ENCODE measurements at regions not wholly inside any gene's neighbourhood (a gene's known extent, or its start where the extent isn't known, plus 50 kb on each side); places are given as distances from the start of the nearest gene placed in this dataset.

DNA sequence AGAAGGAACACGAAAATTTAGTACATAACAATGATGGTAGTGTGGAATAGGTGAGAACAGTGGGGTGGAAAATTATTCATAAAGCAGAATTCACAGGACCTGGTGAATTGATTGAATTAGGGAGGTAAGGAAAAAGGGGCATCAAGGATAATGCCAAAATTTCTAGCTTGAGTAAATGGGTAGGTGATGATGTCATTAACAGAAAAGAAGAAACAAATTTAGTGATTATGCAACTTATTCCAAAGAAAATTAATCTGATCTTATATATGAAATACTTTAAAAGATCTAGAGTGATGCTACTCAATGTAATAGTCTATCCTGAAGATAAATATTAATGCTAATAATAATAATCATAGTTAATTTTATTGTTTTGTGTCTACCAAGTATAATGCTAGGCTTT is 544.6 kb upstream of the LMCD1 start:
- TF ChIP-seq, protein P1, sequence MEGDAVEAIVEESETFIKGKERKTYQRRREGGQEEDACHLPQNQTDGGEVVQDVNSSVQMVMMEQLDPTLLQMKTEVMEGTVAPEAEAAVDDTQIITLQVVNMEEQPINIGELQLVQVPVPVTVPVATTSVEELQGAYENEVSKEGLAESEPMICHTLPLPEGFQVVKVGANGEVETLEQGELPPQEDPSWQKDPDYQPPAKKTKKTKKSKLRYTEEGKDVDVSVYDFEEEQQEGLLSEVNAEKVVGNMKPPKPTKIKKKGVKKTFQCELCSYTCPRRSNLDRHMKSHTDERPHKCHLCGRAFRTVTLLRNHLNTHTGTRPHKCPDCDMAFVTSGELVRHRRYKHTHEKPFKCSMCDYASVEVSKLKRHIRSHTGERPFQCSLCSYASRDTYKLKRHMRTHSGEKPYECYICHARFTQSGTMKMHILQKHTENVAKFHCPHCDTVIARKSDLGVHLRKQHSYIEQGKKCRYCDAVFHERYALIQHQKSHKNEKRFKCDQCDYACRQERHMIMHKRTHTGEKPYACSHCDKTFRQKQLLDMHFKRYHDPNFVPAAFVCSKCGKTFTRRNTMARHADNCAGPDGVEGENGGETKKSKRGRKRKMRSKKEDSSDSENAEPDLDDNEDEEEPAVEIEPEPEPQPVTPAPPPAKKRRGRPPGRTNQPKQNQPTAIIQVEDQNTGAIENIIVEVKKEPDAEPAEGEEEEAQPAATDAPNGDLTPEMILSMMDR (IDR thresholded peaks at IDR 0.05) = no peak
- no peak for TF ChIP-seq POLR2A (IDR thresholded peaks at IDR 0.05)
